GM18909 (cell line): ENCODE measurements at regions not wholly inside any gene's neighbourhood (a gene's known extent, or its start where the extent isn't known, plus 50 kb on each side); places are given as distances from the start of the nearest gene placed in this dataset.
"Not testable (repeated sequence)": the region's sequence is repeated elsewhere in the genome, so short reads cannot be mapped to it uniquely, and the experiment has no call there.

ENCODE experiments used
- ATAC-seq: cut with Tn5 transposase; IDR thresholded peaks from one replicate; pipeline ENCODE4 v1.9.1; 2021; ENCODE audit warnings: mild to moderate bottlenecking; ENCODE audit not compliant: unreplicated experiment, poor library complexity

- ATAC-seq, result no peak
These were observed 687.3 kb upstream of the PCDH9 start for GRCh38 chr13:67917291-67917987.

GRCh38 chr13:67916650-67917049, 686.5 kb upstream of the PCDH9 start:
- ATAC-seq, result no peak

- ATAC-seq, result no peak
These were observed 684.4 kb upstream of the PCDH9 start for GRCh38 chr13:67914535-67914934.

GRCh38 chr13:67902960-67903359, 672.8 kb upstream of the PCDH9 start:
- not testable (repeated sequence) for ATAC-seq

GRCh38 chr13:67880916-67881315, 650.8 kb upstream of the PCDH9 start:
- no peak for ATAC-seq

- no peak for ATAC-seq
These were observed 648.2 kb upstream of the PCDH9 start for GRCh38 chr13:67878376-67878775.

GRCh38 chr13:67877031-67877430, 646.9 kb upstream of the PCDH9 start:
- no peak for ATAC-seq

GRCh38 chr13:67867206-67867605, 637.1 kb upstream of the PCDH9 start:
- ATAC-seq, result no peak

- no peak for ATAC-seq
These were observed 630.2 kb upstream of the PCDH9 start for GRCh38 chr13:67860315-67860714.

GRCh38 chr13:67859904-67860303, 629.8 kb upstream of the PCDH9 start:
- ATAC-seq, result no peak

- no peak for ATAC-seq
These were observed 627.6 kb upstream of the PCDH9 start for GRCh38 chr13:67857581-67858310.

GRCh38 chr13:67856955-67857354, 626.8 kb upstream of the PCDH9 start:
- ATAC-seq, result no peak

GRCh38 chr13:67855741-67856238, 625.7 kb upstream of the PCDH9 start:
- no peak for ATAC-seq

GRCh38 chr13:67854990-67855389, 624.9 kb upstream of the PCDH9 start:
- no peak for ATAC-seq

GRCh38 chr13:67844574-67844973, 614.4 kb upstream of the PCDH9 start:
- ATAC-seq, result no peak

GRCh38 chr13:67841071-67841470, 610.9 kb upstream of the PCDH9 start:
- no peak for ATAC-seq

GRCh38 chr13:67833564-67833963, 603.4 kb upstream of the PCDH9 start:
- ATAC-seq, result no peak

- no peak for ATAC-seq
These were observed 599.5 kb upstream of the PCDH9 start for GRCh38 chr13:67829641-67830040.

GRCh38 chr13:67827992-67828391, 597.9 kb upstream of the PCDH9 start:
- ATAC-seq, result no peak

GRCh38 chr13:67821606-67822005, 591.5 kb upstream of the PCDH9 start:
- ATAC-seq, result no peak

GRCh38 chr13:67806796-67807195, 576.7 kb upstream of the PCDH9 start:
- ATAC-seq, result no peak

- ATAC-seq, result no peak
These were observed 573.0 kb upstream of the PCDH9 start for GRCh38 chr13:67803118-67803517.
